GM06990 (cell line): ENCODE measurements at regions not wholly inside any gene's neighbourhood (a gene's known extent, or its start where the extent isn't known, plus 50 kb on each side); places are given as distances from the start of the nearest gene placed in this dataset.
"Not testable (repeated sequence)": the region's sequence is repeated elsewhere in the genome, so short reads cannot be mapped to it uniquely, and the experiment has no call there.

Experiments
- DNase-seq: peaks from one replicate; pipeline ENCODE4 v3.0.0-alpha.2; 2011; ENCODE audit not compliant: insufficient read length; ENCODE audit errors: extremely low read depth
- H3K27me3 ChIP-seq: replicated peaks from 2 replicates; pipeline ENCODE4 v1.6.0; 2011; ENCODE audit warnings: low read length; ENCODE audit not compliant: control insufficient read depth, insufficient read depth
- H3K36me3 ChIP-seq: 2 replicates; pipeline ENCODE4 v1.5.1; 2011; ENCODE audit warnings: low read length; ENCODE audit not compliant: control insufficient read depth, insufficient read depth
- H3K4me3 ChIP-seq: replicated peaks from 2 replicates; pipeline ENCODE4 v1.5.1; 2011; ENCODE audit warnings: low read depth, mild to moderate bottlenecking, control low read depth, low read length
- TF ChIP-seq, protein P1 (sequence below): IDR thresholded peaks from 2 replicates; pipeline ENCODE4 v1.5.1; 2011; ENCODE audit warnings: low read length, control low read depth, mild to moderate bottlenecking, inconsistent platforms; ENCODE audit not compliant: insufficient read depth, poor library complexity, severe bottlenecking

DNA sequence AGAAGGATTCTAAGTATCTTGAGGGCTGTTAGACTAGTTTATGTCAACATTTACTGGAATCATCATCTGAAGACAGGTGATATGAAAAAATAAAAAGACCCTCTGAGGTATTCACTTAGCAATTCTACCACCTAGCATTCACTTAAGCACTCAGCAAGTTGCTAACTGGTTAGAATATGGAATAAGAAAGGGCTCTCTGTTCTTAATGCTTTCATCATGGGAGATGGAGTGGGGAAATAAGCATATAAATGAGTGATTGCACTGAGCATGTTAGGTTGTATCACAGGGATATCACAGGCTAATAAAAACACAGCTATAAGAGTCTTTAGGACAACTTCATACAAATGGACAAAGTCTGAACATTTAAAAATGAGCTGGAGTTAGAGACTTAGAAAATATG lies 1238.8 kb downstream of the CDH11 start:
- H3K36me3 ChIP-seq: no peaks in the 10 kb centered on the region
- no peak for DNase-seq
- TF ChIP-seq, protein P1, sequence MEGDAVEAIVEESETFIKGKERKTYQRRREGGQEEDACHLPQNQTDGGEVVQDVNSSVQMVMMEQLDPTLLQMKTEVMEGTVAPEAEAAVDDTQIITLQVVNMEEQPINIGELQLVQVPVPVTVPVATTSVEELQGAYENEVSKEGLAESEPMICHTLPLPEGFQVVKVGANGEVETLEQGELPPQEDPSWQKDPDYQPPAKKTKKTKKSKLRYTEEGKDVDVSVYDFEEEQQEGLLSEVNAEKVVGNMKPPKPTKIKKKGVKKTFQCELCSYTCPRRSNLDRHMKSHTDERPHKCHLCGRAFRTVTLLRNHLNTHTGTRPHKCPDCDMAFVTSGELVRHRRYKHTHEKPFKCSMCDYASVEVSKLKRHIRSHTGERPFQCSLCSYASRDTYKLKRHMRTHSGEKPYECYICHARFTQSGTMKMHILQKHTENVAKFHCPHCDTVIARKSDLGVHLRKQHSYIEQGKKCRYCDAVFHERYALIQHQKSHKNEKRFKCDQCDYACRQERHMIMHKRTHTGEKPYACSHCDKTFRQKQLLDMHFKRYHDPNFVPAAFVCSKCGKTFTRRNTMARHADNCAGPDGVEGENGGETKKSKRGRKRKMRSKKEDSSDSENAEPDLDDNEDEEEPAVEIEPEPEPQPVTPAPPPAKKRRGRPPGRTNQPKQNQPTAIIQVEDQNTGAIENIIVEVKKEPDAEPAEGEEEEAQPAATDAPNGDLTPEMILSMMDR: no peak
- no peaks in the 10 kb centered on the region for H3K27me3 ChIP-seq
- H3K4me3 ChIP-seq: no peak overlapping the region

DNA sequence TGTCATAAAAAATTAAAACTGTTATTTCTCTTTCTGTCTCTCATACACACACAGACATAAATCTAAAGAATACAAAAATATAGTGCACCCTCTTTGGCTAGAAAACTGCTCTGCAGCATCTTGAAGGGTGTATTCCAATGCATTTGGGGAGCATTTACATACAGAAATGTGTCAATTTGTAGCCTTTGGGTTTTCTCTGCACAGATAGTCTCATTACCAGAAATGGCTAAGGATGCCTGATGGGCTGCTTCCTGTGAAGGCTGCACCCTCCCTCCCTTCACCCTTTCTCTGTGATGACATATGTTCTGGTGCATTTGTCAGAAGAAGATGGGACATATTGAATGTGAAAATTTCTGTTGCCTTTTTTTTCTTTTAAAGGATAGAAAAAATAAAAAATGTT lies 1239.3 kb downstream of the CDH11 start:
- TF ChIP-seq, protein P1: no peak
- Histone ChIP-seq H3K4me3 (no peak overlapping the region), H3K27me3 (no peaks in the 10 kb centered on the region), H3K36me3 (no peaks in the 10 kb centered on the region)
- no peak for DNase-seq

DNA sequence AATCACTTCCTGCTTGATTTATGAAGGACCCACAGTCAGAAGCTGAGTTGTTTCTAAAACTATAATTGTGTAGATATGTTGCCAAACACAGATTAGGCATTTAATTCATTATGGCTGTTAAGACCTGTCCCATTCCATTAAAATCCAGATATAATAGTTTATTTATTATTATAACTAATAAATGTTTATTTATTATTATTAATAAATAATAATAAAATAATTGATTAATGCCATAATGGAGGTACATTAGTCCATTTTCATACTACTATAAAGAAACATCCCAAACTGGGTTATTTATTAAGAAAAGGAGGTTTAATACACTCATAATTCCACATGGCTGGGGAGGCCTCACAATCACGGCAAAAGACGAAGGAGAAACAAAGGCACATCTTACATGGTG lies 1240.9 kb downstream of the CDH11 start:
- no peak overlapping the region for H3K4me3 ChIP-seq

DNA sequence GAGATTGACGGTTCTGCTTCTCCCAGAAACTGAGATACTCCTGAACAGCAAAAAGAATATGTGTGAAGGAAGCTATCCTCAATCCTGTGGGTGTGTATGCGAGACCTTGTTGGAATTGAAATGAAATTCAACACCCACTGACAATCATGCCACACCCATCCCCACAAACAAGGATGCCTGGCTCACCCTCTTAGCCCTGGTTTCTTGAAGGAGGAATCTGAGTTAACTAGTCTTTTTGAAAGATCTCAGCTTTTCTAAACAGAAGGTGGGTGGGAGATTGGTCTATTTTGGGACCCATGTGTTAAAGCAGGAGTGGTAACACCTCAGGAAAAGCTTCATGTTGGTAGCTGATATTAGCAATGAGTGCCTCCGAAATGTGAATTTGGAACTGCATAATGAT lies 1244.5 kb downstream of the CDH11 start:
- TF ChIP-seq, protein P1: no peak
- Histone ChIP-seq H3K36me3 (no peaks in the 10 kb centered on the region), H3K27me3 (no peaks in the 10 kb centered on the region), H3K4me3 (no peak overlapping the region)
- no peak for DNase-seq

More for the DNA sequence above, 1240.9 kb downstream of the CDH11 start:
- no peak for DNase-seq
- TF ChIP-seq, protein P1: no peak
- Histone ChIP-seq H3K36me3 (no peaks in the 10 kb centered on the region), H3K27me3 (no peaks in the 10 kb centered on the region)

DNA sequence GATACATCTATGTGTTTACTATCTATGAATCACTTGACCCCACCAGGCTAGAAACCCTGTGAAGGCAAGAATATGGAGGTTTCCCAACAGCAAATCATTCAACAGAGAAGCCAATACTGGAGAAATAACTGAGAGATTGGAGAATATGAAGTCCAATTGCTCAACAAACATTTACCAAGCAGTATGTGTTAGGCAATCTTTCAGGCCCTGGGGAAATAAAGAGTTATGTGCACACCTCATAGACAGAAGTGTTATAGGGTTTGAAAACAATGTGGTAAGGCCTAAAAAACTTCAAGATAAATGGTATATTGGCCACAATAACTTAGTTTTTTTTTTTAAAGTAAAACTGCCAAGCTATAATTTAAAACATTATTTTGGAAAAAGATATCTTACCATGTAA lies 1245.8 kb downstream of the CDH11 start:
- TF ChIP-seq, protein P1: no peak
- H3K27me3 ChIP-seq: no peaks in the 10 kb centered on the region
- no peak overlapping the region for H3K4me3 ChIP-seq
- no peak for DNase-seq
- no peaks in the 10 kb centered on the region for H3K36me3 ChIP-seq

DNA sequence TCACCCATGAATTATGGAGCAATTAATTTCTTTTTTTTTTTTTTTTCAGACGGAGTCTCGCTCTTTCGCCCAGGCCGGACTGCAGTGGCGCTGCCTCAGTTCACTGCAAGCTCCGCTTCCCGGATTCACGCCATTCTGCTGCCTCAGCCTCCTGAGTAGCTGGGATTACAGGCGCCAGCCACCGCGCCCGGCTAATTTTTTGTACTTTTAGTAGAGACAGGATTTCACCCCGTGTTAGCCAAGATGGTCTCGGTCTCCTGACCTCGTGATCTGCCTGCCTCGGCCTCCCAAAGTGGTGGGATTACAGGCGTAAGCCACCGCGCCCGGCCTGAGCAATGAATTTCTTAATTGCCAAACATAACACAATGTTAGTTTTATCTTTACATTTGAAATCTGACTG lies 1261.2 kb downstream of the CDH11 start:
- not testable (repeated sequence) for H3K27me3 ChIP-seq, H3K4me3 ChIP-seq, DNase-seq, H3K36me3 ChIP-seq
